Stomach smooth muscle (tissue), 2 donors: ENCODE measurements at regions not wholly inside any gene's neighbourhood (a gene's known extent, or its start where the extent isn't known, plus 50 kb on each side); places are given as distances from the start of the nearest gene placed in this dataset.
"Not testable (repeated sequence)": the region's sequence is repeated elsewhere in the genome, so short reads cannot be mapped to it uniquely, and the experiment has no call there.

Experiments used
- H3K27ac ChIP-seq: one replicate; pipeline ENCODE4 v1.7.0; 2013; ENCODE audit warnings: mild to moderate bottlenecking, low read length, inconsistent platforms
- H3K27me3 ChIP-seq, 2 donors: one replicate each; pipeline ENCODE4 v1.7.0; 2013; ENCODE audit warnings: low read length in 2 of 2; ENCODE audit not compliant: insufficient read depth in 2 of 2, control insufficient read depth in 1 of 2
- H3K36me3 ChIP-seq, 2 donors: one replicate each; pipeline ENCODE4 v1.7.0; 2013; ENCODE audit warnings: low read length in 2 of 2; ENCODE audit not compliant: control insufficient read depth in 2 of 2, insufficient read depth in 2 of 2
- H3K4me1 ChIP-seq: one replicate; pipeline ENCODE4 v1.7.0; 2013; ENCODE audit warnings: low read length; ENCODE audit not compliant: control insufficient read depth, insufficient read depth
- H3K4me3 ChIP-seq, 2 donors: one replicate each; pipeline ENCODE4 v1.7.0; 2013; ENCODE audit warnings: low read length in 2 of 2
- H3K9ac ChIP-seq, 2 donors: one replicate each; pipeline ENCODE4 v1.7.0; 2013; ENCODE audit warnings: low read length in 2 of 2, mild to moderate bottlenecking in 1 of 2
- H3K9me3 ChIP-seq, 2 donors: one replicate each; pipeline ENCODE4 v1.7.0; 2013; ENCODE audit warnings: low read length in 2 of 2; ENCODE audit not compliant: control insufficient read depth in 2 of 2
- donor health status: healthy.
- donor health status: Pancreatic carcinoma.

DNA sequence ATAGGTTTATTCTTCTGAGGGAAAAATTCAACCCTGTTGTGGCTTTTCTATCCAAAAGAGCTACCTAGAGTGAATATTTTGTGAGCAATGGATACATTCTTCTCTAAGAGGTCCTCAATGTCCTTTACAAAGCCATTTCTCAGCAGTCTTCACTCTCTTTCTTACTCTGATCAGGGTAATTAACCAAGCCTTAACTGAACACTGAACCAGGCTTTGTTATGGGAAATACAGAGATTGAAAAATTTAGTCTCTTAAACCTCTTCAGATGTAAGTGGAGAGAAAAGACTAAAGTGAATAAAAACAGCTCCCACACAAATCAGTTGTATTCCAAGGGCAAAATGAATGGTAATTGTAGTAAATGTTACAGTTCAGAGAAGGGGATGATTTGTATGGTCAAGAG is 64.0 kb upstream of the XIST start:
- Histone ChIP-seq H3K9me3 (no peaks in the 10 kb centered on the region), H3K36me3 (no peaks in the 10 kb centered on the region), H3K4me3 (no peak overlapping the region), H3K27ac (no peak overlapping the region), H3K27me3 (peaks cover 0 to 3% of the 10 kb centered on the region in 2 donors), H3K9ac (no peak overlapping the region), H3K4me1 (no peaks in the 10 kb centered on the region)

GRCh38 chrX:73914792-73915191 is 62.3 kb upstream of the XIST start:
- H3K4me1 ChIP-seq, H3K9me3 ChIP-seq, H3K27me3 ChIP-seq, H3K36me3 ChIP-seq, H3K9ac ChIP-seq, H3K27ac ChIP-seq, H3K4me3 ChIP-seq: not testable (repeated sequence)

DNA sequence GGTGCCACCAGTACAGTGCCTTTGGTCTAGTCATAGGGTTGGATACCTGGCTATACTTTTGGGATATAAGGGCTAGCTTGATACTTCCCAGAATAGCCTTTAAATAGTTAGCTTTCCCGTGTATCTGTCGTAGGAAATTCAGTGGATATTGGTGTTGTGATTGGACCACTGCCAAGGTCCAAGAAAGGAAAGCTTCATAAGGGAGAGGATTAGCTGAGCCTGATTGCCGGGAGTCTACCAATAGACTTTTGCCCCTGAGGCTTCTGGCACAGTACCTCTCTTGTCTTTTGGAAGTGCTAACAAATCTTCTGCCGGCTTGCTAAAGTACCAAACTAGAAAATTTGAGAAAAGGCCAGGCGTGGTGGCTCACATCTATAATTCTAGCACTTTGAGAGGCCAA is 61.1 kb upstream of the XIST start:
- Histone ChIP-seq H3K27ac (no peak overlapping the region), H3K4me1 (no peaks in the 10 kb centered on the region), H3K9ac (no peak overlapping the region), H3K27me3 (peaks cover 0 to 5% of the 10 kb centered on the region in 2 donors), H3K9me3 (no peaks in the 10 kb centered on the region), H3K4me3 (no peak overlapping the region), H3K36me3 (no peaks in the 10 kb centered on the region)

GRCh38 chrX:73911946-73912345 is 59.4 kb upstream of the XIST start:
- not testable (repeated sequence) for H3K4me1 ChIP-seq, H3K36me3 ChIP-seq, H3K9me3 ChIP-seq, H3K27me3 ChIP-seq, H3K9ac ChIP-seq, H3K4me3 ChIP-seq, H3K27ac ChIP-seq

DNA sequence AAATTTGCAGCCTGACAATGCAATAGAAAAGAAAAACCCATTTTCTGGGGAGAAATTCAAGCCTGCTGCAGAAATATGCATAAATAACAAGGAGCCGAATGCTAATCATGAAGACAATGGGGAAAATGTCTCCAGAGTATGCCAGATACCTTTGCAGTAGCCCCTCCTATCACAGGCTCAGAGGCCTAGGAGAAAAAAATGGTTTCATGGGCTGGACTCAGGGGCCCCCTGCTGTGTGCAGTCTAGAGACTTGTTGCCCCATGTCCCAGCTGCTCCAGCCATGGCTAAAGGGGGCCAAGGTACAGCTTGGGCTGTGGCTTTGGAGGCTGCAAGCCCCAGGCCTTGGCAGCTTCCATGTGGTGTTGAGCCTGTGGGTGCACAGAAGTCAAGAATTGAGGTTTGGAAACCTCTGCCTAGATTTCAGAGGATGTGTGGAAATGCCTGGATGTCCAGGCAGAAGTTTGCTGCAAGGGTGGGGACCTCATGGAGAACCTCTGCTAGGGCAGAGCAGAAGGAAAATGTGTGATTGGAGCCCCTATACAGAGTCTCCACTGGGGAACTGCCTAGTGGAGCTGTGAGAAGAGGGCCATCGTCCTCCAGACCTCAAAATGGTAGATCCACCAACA is 53.3 kb upstream of the XIST start:
- H3K4me3 ChIP-seq, H3K27me3 ChIP-seq, H3K9ac ChIP-seq, H3K9me3 ChIP-seq, H3K36me3 ChIP-seq, H3K4me1 ChIP-seq, H3K27ac ChIP-seq: not testable (repeated sequence)

DNA sequence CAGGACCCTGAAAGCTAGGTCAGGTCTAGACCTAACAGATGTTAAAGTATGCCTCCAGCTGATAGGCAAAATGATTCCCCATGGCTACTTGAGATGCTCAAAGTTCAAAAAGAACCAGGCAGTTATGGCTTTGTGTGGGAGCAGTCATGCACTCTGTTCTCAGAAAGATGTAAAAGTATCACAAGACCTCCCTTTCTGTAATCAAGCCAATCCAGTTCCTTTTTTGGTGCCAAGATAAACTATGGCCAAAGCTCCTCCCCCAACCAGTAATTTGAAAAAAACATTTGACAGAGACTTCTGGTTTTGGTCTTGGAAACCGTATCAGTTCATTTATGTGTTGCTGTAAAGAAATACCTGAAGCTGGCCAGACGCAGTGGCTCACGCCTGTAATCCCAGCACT is 51.4 kb upstream of the XIST start:
- H3K36me3 ChIP-seq: no peaks in the 10 kb centered on the region
- no peak overlapping the region for H3K9ac ChIP-seq
- H3K27me3 ChIP-seq: no peaks in the 10 kb centered on the region
- H3K9me3 ChIP-seq: no peaks in the 10 kb centered on the region
- H3K4me1 ChIP-seq: no peaks in the 10 kb centered on the region
- no peak overlapping the region for H3K27ac ChIP-seq
- no peak overlapping the region for H3K4me3 ChIP-seq
